LNCaP clone FGC (cell line): ENCODE measurements at regions not wholly inside any gene's neighbourhood (a gene's known extent, or its start where the extent isn't known, plus 50 kb on each side); places are given as distances from the start of the nearest gene placed in this dataset.

Source experiments
- DNase-seq: peaks from one replicate; pipeline ENCODE4 v3.0.0-alpha.2; 2011; ENCODE audit warnings: low read depth
- H3K4me3 ChIP-seq: 2 replicates; pipeline ENCODE4 v1.5.1; 2011; ENCODE audit warnings: mild to moderate bottlenecking, low read depth, low read length, control low read depth
- CTCF ChIP-seq: IDR thresholded peaks from 2 replicates; pipeline ENCODE4 v1.5.1; 2012; ENCODE audit warnings: mild to moderate bottlenecking; ENCODE audit not compliant: control insufficient read depth, insufficient read depth; ENCODE audit errors: extremely low read depth

DNA sequence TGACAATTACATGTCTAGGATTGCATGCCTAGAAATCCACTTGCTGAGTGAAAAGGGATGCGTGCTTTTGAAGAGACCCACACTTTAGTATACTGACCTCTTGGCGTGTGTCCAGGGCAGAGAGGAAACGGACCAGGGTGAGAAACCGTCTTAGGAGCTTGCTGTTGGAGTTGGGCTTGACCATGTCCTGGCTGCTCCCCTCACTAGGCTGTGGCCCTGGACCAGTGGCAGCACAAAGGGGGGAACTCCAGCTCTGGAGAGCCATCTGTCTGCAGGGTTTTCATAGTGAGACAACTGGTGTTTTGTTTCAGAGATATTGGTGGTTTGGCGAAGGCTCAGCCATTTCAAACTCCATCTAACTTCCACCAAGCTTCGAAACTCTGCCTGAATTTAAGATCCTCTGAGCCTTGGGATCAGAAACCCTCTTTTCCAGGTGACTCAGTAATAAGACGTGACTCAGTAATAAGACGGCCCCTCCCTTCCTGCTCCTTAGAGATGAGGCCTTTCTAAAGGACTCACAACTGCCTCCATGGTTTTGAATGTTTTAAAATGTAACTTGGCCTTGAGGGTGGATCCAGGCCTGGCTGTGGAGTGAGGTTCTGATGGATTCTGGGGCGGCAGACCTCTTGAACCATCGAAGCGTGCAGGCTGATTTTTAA, 165.8 kb downstream of the MELK start:
- no peak overlapping the region for H3K4me3 ChIP-seq
- no peak for DNase-seq
- no peak for TF ChIP-seq CTCF

DNA sequence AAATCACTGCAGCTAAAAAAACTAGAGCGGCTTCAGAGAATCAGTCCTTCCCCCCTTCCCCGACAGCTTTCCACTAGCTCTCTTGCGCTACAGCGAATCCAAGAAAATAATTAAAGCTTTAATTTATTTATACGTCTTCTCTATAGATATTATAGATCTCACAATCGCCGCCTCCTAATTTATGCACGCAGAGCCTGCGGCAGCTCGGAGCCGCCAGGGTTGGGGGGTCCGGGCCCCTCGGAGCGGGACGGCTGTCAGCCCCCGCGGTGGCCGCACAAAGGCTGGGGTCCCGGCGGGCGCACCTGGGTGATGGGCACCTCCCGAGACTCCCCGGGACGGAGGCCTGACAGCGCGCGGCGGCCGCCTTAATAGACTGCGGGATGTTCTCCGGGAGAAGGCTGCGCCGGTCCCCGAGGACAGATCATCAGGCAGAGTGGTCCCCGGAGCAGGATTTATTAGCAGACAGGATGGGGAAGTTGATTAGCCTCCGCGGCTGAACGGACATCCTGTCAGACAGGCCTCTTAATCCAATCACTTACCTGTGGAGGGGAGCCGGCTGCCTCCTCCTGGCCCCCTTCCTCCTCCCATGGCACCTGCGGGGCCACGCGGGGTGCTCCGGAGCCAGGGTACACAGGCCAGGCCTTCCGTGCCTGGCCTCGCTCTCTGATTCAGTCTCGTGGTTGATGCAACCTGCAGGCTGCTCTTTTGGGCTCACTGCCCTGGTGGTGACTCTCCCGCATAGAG, 166.8 kb downstream of the MELK start:
- H3K4me3 ChIP-seq, result no peak overlapping the region
- no peak for DNase-seq
- TF ChIP-seq CTCF, result no peak

DNA sequence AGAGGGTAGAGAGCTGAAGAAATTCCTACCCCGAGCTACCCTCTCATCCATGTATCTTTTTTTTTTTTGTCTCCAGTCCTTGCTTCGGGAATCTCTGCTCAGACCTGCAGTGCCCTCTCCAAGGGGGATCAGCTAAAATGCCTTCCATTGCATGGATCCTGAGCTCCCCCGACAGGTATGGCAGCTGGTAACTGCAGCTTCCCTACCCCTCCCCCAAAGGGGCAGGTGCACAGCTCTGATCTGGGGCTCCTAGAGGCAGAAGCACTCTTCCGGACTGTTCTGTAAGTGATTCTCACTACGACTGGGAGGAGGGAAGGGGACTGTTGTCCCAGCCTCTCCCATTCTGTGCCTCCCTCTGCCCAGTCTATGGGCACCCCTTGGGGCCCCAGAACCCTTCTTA, 169.6 kb downstream of the MELK start:
- DNase-seq, result no peak
- TF ChIP-seq CTCF, result no peak

GRCh38 chr9:36744678-36745077, 172.0 kb downstream of the MELK start:
- H3K4me3 ChIP-seq, result no peak overlapping the region
- no peak for DNase-seq
- no peak for TF ChIP-seq CTCF

More for the DNA sequence above, 169.6 kb downstream of the MELK start:
- no peak overlapping the region for H3K4me3 ChIP-seq

- TF ChIP-seq CTCF, result no peak
- no peak for DNase-seq
- no peak overlapping the region for H3K4me3 ChIP-seq
Observed at GRCh38 chr9:36745977-36746376, 173.3 kb downstream of the MELK start.

GRCh38 chr9:36746415-36746814, 173.7 kb downstream of the MELK start:
- H3K4me3 ChIP-seq, result no peak overlapping the region
- TF ChIP-seq CTCF, result no peak
- no peak for DNase-seq

- no peak overlapping the region for H3K4me3 ChIP-seq
- TF ChIP-seq CTCF, result no peak
- DNase-seq, result no peak
Observed at GRCh38 chr9:36748322-36748899, 175.7 kb downstream of the MELK start.
